Mesenchymal stem cell (in vitro differentiated cells and primary cell): ENCODE measurements at regions not wholly inside any gene's neighbourhood (a gene's known extent, or its start where the extent isn't known, plus 50 kb on each side); places are given as distances from the start of the nearest gene placed in this dataset.
"Not testable (repeated sequence)": the region's sequence is repeated elsewhere in the genome, so short reads cannot be mapped to it uniquely, and the experiment has no call there.

Source experiments
- DNase-seq: peaks from one replicate; pipeline ENCODE4 v3.0.0-alpha.2; 2013
- H2AFZ ChIP-seq: one replicate; pipeline ENCODE4 v1.6.1; 2013; ENCODE audit warnings: low read depth, mild to moderate bottlenecking, control low read depth, inconsistent platforms, low read length, moderate library complexity
- H2AK5ac ChIP-seq: 2 replicates; pipeline ENCODE4 v1.6.1; 2013; ENCODE audit warnings: low read length, moderate library complexity, mild to moderate bottlenecking, inconsistent platforms; ENCODE audit not compliant: severe bottlenecking
- H2BK120ac ChIP-seq: one replicate; pipeline ENCODE4 v1.6.1; 2013; ENCODE audit warnings: low read depth, mild to moderate bottlenecking, inconsistent platforms, low read length, moderate library complexity
- H2BK12ac ChIP-seq, 2 experiments: one replicate each; pipeline ENCODE4 v1.6.1; 2013; ENCODE audit warnings: inconsistent platforms in 2 of 2, low read length in 2 of 2, mild to moderate bottlenecking in 2 of 2, moderate library complexity in 2 of 2, control low read depth in 1 of 2
- H2BK15ac ChIP-seq: one replicate; pipeline ENCODE4 v1.6.1; 2013; ENCODE audit warnings: mild to moderate bottlenecking, low read depth, inconsistent platforms; ENCODE audit not compliant: poor library complexity, severe bottlenecking
- H2BK5ac ChIP-seq: 2 replicates; pipeline ENCODE4 v1.6.1; 2013; ENCODE audit warnings: low read depth, mild to moderate bottlenecking, low read length, control low read depth, inconsistent platforms; ENCODE audit not compliant: poor library complexity, severe bottlenecking
- H3K14ac ChIP-seq, 2 experiments: one replicate each; pipeline ENCODE4 v1.6.1; 2013; ENCODE audit warnings: inconsistent platforms in 2 of 2, low read length in 2 of 2, control low read depth in 1 of 2, mild to moderate bottlenecking in 1 of 2, moderate library complexity in 1 of 2
- H3K18ac ChIP-seq, 2 experiments: one replicate each; pipeline ENCODE4 v1.6.1; 2013; ENCODE audit warnings: inconsistent platforms in 2 of 2, low read length in 2 of 2, control low read depth in 1 of 2, low read depth in 1 of 2, mild to moderate bottlenecking in 1 of 2
- H3K23ac ChIP-seq, 2 experiments: one replicate each; pipeline ENCODE4 v1.6.1; 2013; ENCODE audit warnings: inconsistent platforms in 2 of 2, low read length in 2 of 2, mild to moderate bottlenecking in 2 of 2, moderate library complexity in 2 of 2, control low read depth in 1 of 2
- H3K27ac ChIP-seq: 2 replicates; pipeline ENCODE4 v1.5.1; 2013; ENCODE audit warnings: mild to moderate bottlenecking, moderate library complexity, low read length, control low read depth, inconsistent platforms; ENCODE audit not compliant: poor library complexity, severe bottlenecking
- H3K27me3 ChIP-seq, 2 experiments: 2 replicates each; pipeline versions ENCODE4 v1.6.1 to v1.7.0; 2013; ENCODE audit warnings: low read length in 2 of 2, mild to moderate bottlenecking in 2 of 2, moderate library complexity in 2 of 2, control low read depth in 1 of 2, inconsistent platforms in 1 of 2; ENCODE audit not compliant: control insufficient read depth in 1 of 2, insufficient read depth in 1 of 2
- H3K36me3 ChIP-seq, 2 experiments: 2 replicates each; pipeline versions ENCODE4 v1.6.1 to v1.7.0; 2013; ENCODE audit warnings: low read length in 2 of 2, control low read depth in 1 of 2, inconsistent platforms in 1 of 2, low read depth in 1 of 2, mild to moderate bottlenecking in 1 of 2; ENCODE audit not compliant: insufficient read depth in 2 of 2, control insufficient read depth in 1 of 2
- H3K4ac ChIP-seq, 2 experiments: one replicate each; pipeline ENCODE4 v1.6.1; 2013; ENCODE audit warnings: inconsistent platforms in 2 of 2, low read length in 2 of 2, mild to moderate bottlenecking in 2 of 2, moderate library complexity in 2 of 2, control low read depth in 1 of 2, low read depth in 1 of 2
- H3K4me1 ChIP-seq: 2 replicates; pipeline ENCODE4 v1.6.1; 2013; ENCODE audit warnings: low read depth, low read length, control low read depth; ENCODE audit not compliant: control insufficient read depth, insufficient read depth
- H3K4me2 ChIP-seq: 2 replicates; pipeline ENCODE4 v1.6.1; 2013; ENCODE audit warnings: low read length, mild to moderate bottlenecking, inconsistent platforms; ENCODE audit not compliant: poor library complexity, severe bottlenecking
- H3K4me3 ChIP-seq, 2 experiments: 2 replicates each; pipeline versions ENCODE4 v1.5.1 to v1.7.0; 2013; ENCODE audit warnings: low read length in 2 of 2, mild to moderate bottlenecking in 2 of 2, control low read depth in 1 of 2, low read depth in 1 of 2; ENCODE audit not compliant: insufficient read depth in 1 of 2
- H3K79me1 ChIP-seq: replicated peaks from 2 replicates; pipeline ENCODE4 v1.6.1; 2013; ENCODE audit warnings: mild to moderate bottlenecking, control low read depth, low read length, inconsistent platforms; ENCODE audit not compliant: poor library complexity, severe bottlenecking
- H3K9ac ChIP-seq: 2 replicates; pipeline ENCODE4 v1.7.0; 2013; ENCODE audit warnings: mild to moderate bottlenecking, low read length, moderate library complexity
- H3K9me3 ChIP-seq: 2 replicates; pipeline ENCODE4 v1.7.0; 2013; ENCODE audit warnings: mild to moderate bottlenecking, low read length; ENCODE audit not compliant: control insufficient read depth
- H4K8ac ChIP-seq: one replicate; pipeline ENCODE4 v1.6.1; 2013; ENCODE audit warnings: inconsistent platforms, mild to moderate bottlenecking, low read length, moderate library complexity
- H4K91ac ChIP-seq: one replicate; pipeline ENCODE4 v1.6.1; 2013; ENCODE audit warnings: mild to moderate bottlenecking, low read length, inconsistent platforms
- WGBS: methylation state at CpG from one replicate; pipeline ENCODE4 v1.1.7; 2013; ENCODE audit warnings: mixed read lengths; 5-methylcytosine and 5-hydroxymethylcytosine counted together

- Histone ChIP-seq H3K18ac (no peak overlapping the region), H3K23ac (no peak overlapping the region), H3K4me3 (no peak overlapping the region), H3K27me3 (no peaks in the 10 kb centered on the region), H3K79me1 (no peaks in the 10 kb centered on the region), H2BK12ac (no peak overlapping the region), H3K4me1 (peaks cover under 1% of the 10 kb centered on the region), H2AK5ac (no peak overlapping the region), H3K9me3 (no peaks in the 10 kb centered on the region), H3K27ac (no peak overlapping the region), H2AFZ (no peak overlapping the region), H3K14ac (no peak overlapping the region), H4K91ac (no peak overlapping the region), H3K36me3 (no peaks in the 10 kb centered on the region), H3K4ac (no peak overlapping the region), H2BK5ac (no peak overlapping the region), H2BK15ac (no peak overlapping the region), H3K9ac (no peak overlapping the region), H4K8ac (no peak overlapping the region), H3K4me2 (no peak overlapping the region), H2BK120ac (no peak overlapping the region)
- DNase-seq, result no peak
- 37% methylated on average over 1 of the region's 2 CpGs for WGBS
These were observed 113.9 kb downstream of the TAF11L14 start for GRCh38 chr5:17748201-17748600.

GRCh38 chr5:17748941-17749340 is 114.7 kb downstream of the TAF11L14 start:
- Histone ChIP-seq H3K14ac (no peak overlapping the region), H3K4me1 (no peaks in the 10 kb centered on the region), H3K79me1 (no peaks in the 10 kb centered on the region), H3K23ac (no peak overlapping the region), H2AFZ (no peak overlapping the region), H2BK120ac (no peak overlapping the region), H3K27me3 (no peaks in the 10 kb centered on the region), H3K9me3 (no peaks in the 10 kb centered on the region), H3K36me3 (no peaks in the 10 kb centered on the region), H3K4me3 (no peak overlapping the region), H3K9ac (no peak overlapping the region), H3K18ac (no peak overlapping the region), H3K4ac (no peak overlapping the region), H3K4me2 (no peak overlapping the region), H2BK15ac (no peak overlapping the region), H2BK5ac (no peak overlapping the region), H2AK5ac (no peak overlapping the region), H3K27ac (no peak overlapping the region), H4K91ac (no peak overlapping the region), H2BK12ac (no peak overlapping the region), H4K8ac (no peak overlapping the region)
- WGBS, result 50% methylated on average over 1 of the region's 1 CpG
- no peak for DNase-seq

DNA sequence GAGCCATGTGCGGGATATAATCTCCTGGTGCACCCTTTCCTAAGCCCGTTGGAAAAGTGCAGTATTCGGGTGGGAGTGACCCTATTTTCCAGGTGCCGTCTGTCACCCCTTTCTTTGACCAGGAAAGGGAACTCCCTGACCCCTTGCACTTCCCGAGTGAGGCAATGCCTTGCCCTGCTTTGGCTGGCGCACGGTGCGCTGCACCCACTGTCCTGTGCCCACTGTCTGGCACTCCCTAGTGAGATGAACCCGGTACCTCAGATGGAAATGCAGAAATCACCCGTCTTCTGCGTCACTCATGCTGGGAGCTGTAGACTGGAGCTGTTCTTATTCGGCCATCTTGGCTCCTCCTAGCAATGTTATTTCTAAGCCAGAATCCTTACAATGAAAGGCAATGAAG is 121.1 kb downstream of the TAF11L14 start:
- not testable (repeated sequence) for H2BK120ac ChIP-seq, H3K9me3 ChIP-seq, H3K4me2 ChIP-seq, H3K4me1 ChIP-seq, H3K14ac ChIP-seq, H3K4me3 ChIP-seq, H2AFZ ChIP-seq, H3K27ac ChIP-seq, DNase-seq, H3K4ac ChIP-seq, H2BK12ac ChIP-seq, H3K9ac ChIP-seq, H3K18ac ChIP-seq, H2AK5ac ChIP-seq, H3K36me3 ChIP-seq, H2BK5ac ChIP-seq, H3K27me3 ChIP-seq, H3K23ac ChIP-seq, H2BK15ac ChIP-seq, H4K91ac ChIP-seq, H4K8ac ChIP-seq, H3K79me1 ChIP-seq
- WGBS, result 88% methylated on average over 9 of the region's 12 CpGs

GRCh38 chr5:17761326-17761725 is 127.1 kb downstream of the TAF11L14 start:
- Histone ChIP-seq H3K9me3 (no peaks in the 10 kb centered on the region), H3K27ac (no peak overlapping the region), H3K4ac (no peak overlapping the region), H3K36me3 (no peaks in the 10 kb centered on the region), H3K18ac (no peak overlapping the region), H3K4me2 (no peak overlapping the region), H2BK12ac (no peak overlapping the region), H2BK15ac (no peak overlapping the region), H3K4me3 (no peak overlapping the region), H3K27me3 (no peaks in the 10 kb centered on the region), H3K79me1 (no peaks in the 10 kb centered on the region), H4K8ac (no peak overlapping the region), H2AK5ac (no peak overlapping the region), H3K9ac (no peak overlapping the region), H2BK120ac (no peak overlapping the region), H4K91ac (no peak overlapping the region), H2AFZ (no peak overlapping the region), H3K23ac (no peak overlapping the region), H2BK5ac (no peak overlapping the region), H3K4me1 (no peaks in the 10 kb centered on the region), H3K14ac (no peak overlapping the region)
- DNase-seq, result no peak
- WGBS, result 70% methylated on average over 2 of the region's 4 CpGs
